K562 (cell line): ENCODE measurements at regions not wholly inside any gene's neighbourhood (a gene's known extent, or its start where the extent isn't known, plus 50 kb on each side); places are given as distances from the start of the nearest gene placed in this dataset.

Source experiments
- ATAC-seq: fragments of 200-7000 bp; cut with Tn5 transposase; 3 replicates; pipeline ENCODE4 v1.9.1; 2020; ENCODE audit warnings: moderate library complexity
- BruUV-seq: library from RNA; stranded (reverse); fragments of 400-500 nt; replicated peaks from 2 replicates; lab custom pipeline; 2021; lab: Mats Ljungman, UMichigan
- CTCF ChIA-PET: fragments of 300-600 bp; formaldehyde crosslinking; extraction: SDS; loops from one replicate; lab custom pipeline; 2021; ENCODE audit warnings: low intra/inter-chr PET ratio; lab: Yijun Ruan, JAX
- POLR2A ChIA-PET: fragments of 300-600, 350-650 bp; sonication (Branson Sonifier 250); formaldehyde crosslinking; extraction: SDS; loops from one replicate; lab custom pipeline; 2021; ENCODE audit warnings: antibody characterized with exemption, inconsistent platforms; lab: Yijun Ruan, JAX
- DNase-seq, 4 experiments: peaks; one replicate each; pipeline versions ENCODE4 v3.0.0 to v3.0.0-alpha.2; 2011 to 2018; ENCODE audit warnings: low spot score in 3 of 4, mixed read lengths in 3 of 4; ENCODE audit errors: extremely low read depth in 1 of 4
- FAIRE-seq: peaks from 2 replicates; lab custom pipeline; 2011; peaks lifted over from hg19 to GRCh38; lab: Jason Lieb, UNC
- H2AFZ ChIP-seq: 2 replicates; pipeline ENCODE4 v1.6.0; 2011; ENCODE audit warnings: low read depth, low read length, control low read depth, inconsistent platforms
- H3K27ac ChIP-seq: fragments of 200-600 bp; 3 replicates; pipeline ENCODE4 v1.8.0; 2011; ENCODE audit warnings: low read depth, mild to moderate bottlenecking, control low read depth, inconsistent platforms, low read length, moderate library complexity, mixed read lengths; ENCODE audit errors: extremely low read depth
- H3K27me3 ChIP-seq, 2 experiments: fragments of 300-600 bp in 1 of 2; 2 replicates in 1 of 2; 3 replicates in 1 of 2; pipeline versions ENCODE4 v1.6.0 to v1.8.0; 2011; ENCODE audit warnings: inconsistent platforms in 2 of 2, low read length in 2 of 2, mild to moderate bottlenecking in 1 of 2, mixed read lengths in 1 of 2, moderate library complexity in 1 of 2; ENCODE audit not compliant: control insufficient read depth in 2 of 2, insufficient read depth in 2 of 2
- H3K36me3 ChIP-seq: fragments of 300-600 bp; 3 replicates; pipeline ENCODE4 v1.8.0; 2011; ENCODE audit warnings: mild to moderate bottlenecking, low read length, inconsistent platforms; ENCODE audit not compliant: control insufficient read depth, insufficient read depth
- H3K4me1 ChIP-seq, 2 experiments: fragments of 200-600 bp in 1 of 2; replicated peaks in 1 of 2; 2 replicates in 1 of 2; 3 replicates in 1 of 2; pipeline versions ENCODE4 v1.5.1 to v1.8.0; 2011; ENCODE audit warnings: inconsistent platforms in 2 of 2, low read length in 2 of 2, mild to moderate bottlenecking in 1 of 2, mixed read lengths in 1 of 2, moderate library complexity in 1 of 2; ENCODE audit not compliant: control insufficient read depth in 2 of 2, insufficient read depth in 2 of 2
- H3K4me2 ChIP-seq: 2 replicates; pipeline ENCODE4 v1.6.1; 2011; ENCODE audit warnings: low read length, control low read depth, inconsistent platforms, mixed read lengths; ENCODE audit not compliant: insufficient read depth
- H3K4me3 ChIP-seq: fragments of 200-600 bp; sonication (generic), shearing (Covaris generic); 2 replicates; pipeline ENCODE4 v1.5.1; 2016; ENCODE audit warnings: control low read depth, inconsistent platforms
- H3K79me2 ChIP-seq: fragments of 200-600 bp; 3 replicates; pipeline ENCODE4 v1.8.0; 2011; ENCODE audit warnings: low read length, inconsistent platforms; ENCODE audit not compliant: control insufficient read depth, insufficient read depth
- H3K9ac ChIP-seq, 2 experiments: 2 replicates each; pipeline versions ENCODE4 v1.6.0 to v1.6.1; 2011; ENCODE audit warnings: low read depth in 2 of 2, low read length in 2 of 2, control low read depth in 1 of 2, inconsistent platforms in 1 of 2, mild to moderate bottlenecking in 1 of 2, mixed read lengths in 1 of 2; ENCODE audit not compliant: insufficient read depth in 1 of 2
- H3K9me1 ChIP-seq: one replicate; pipeline ENCODE4 v1.6.0; 2011; ENCODE audit warnings: inconsistent platforms, mild to moderate bottlenecking, low read length, moderate library complexity; ENCODE audit not compliant: control insufficient read depth, insufficient read depth
- H3K9me3 ChIP-seq: replicated peaks from 2 replicates; pipeline ENCODE4 v1.5.1; 2011; ENCODE audit warnings: low read depth, low read length, inconsistent platforms; ENCODE audit not compliant: control insufficient read depth, insufficient read depth
- H4K20me1 ChIP-seq: replicated peaks from 2 replicates; pipeline ENCODE4 v1.6.1; 2011; ENCODE audit warnings: low read length, inconsistent platforms, mixed read lengths; ENCODE audit not compliant: control insufficient read depth, insufficient read depth
- ARID1B ChIP-seq: fragments of 450-650 bp; IDR thresholded peaks from 2 replicates; pipeline ENCODE4 v1.6.1; 2016; ENCODE audit warnings: antibody characterized with exemption, mild to moderate bottlenecking, inconsistent platforms
- BHLHE40 ChIP-seq: IDR thresholded peaks from 2 replicates; pipeline ENCODE4 v1.6.1; 2011; ENCODE audit warnings: low read length, improper control_type of control experiment
- ELF1 ChIP-seq: fragments of 200-800 bp; sonication (Bioruptor generic); IDR thresholded peaks from 2 replicates; pipeline ENCODE4 v1.6.1; 2016; ENCODE audit warnings: missing genetic modification characterization, missing compliant biosample characterization
- ESRRB ChIP-seq: fragments of 250-450 bp; sonication (Bioruptor Pico); IDR thresholded peaks from 2 replicates; pipeline ENCODE4 v1.5.0; 2020; ENCODE audit warnings: mild to moderate bottlenecking, moderate library complexity, borderline replicate concordance
- EZH2 ChIP-seq: IDR thresholded peaks from 2 replicates; pipeline ENCODE4 v1.6.1; 2012; ENCODE audit warnings: low read depth, mild to moderate bottlenecking, inconsistent platforms, low read length, borderline replicate concordance
- GMEB1 ChIP-seq: fragments of 250-450 bp; sonication (Bioruptor Pico); IDR thresholded peaks from 2 replicates; pipeline ENCODE4 v1.4.0; 2020; ENCODE audit warnings: mild to moderate bottlenecking
- HES1 ChIP-seq: fragments of 450-650 bp; IDR thresholded peaks from 2 replicates; pipeline ENCODE4 v1.6.1; 2016; ENCODE audit warnings: low read depth, mild to moderate bottlenecking, moderate library complexity
- HINFP ChIP-seq: fragments of 450-650 bp; conservative IDR thresholded peaks from 2 replicates; pipeline ENCODE4 v1.6.1; 2016; ENCODE audit warnings: missing genetic modification characterization, low read depth, mild to moderate bottlenecking, control low read depth, missing compliant biosample characterization
- IFI16 ChIP-seq: fragments of 250-450 bp; sonication (Bioruptor Pico); IDR thresholded peaks from 2 replicates; pipeline ENCODE4 v2.1.2; 2022; ENCODE audit warnings: mild to moderate bottlenecking, inconsistent platforms
- IRF9 ChIP-seq: fragments of 450-650 bp; IDR thresholded peaks from 2 replicates; pipeline ENCODE4 v1.6.1; 2016; ENCODE audit warnings: missing biosample characterization, missing genetic modification characterization
- NR2F6 ChIP-seq: fragments of 450-650 bp; formaldehyde crosslinking; IDR thresholded peaks from 2 replicates; pipeline ENCODE4 v1.4.0; 2020; ENCODE audit warnings: mild to moderate bottlenecking
- TCF7L2 ChIP-seq: fragments of 150-350 bp; IDR thresholded peaks from 2 replicates; pipeline ENCODE4 v1.6.1; 2016; ENCODE audit warnings: low read depth, mild to moderate bottlenecking, low read length, moderate library complexity
- TGIF2 ChIP-seq: sonication (generic); formaldehyde crosslinking; IDR thresholded peaks from 2 replicates; pipeline ENCODE4 v1.8.1; 2022; ENCODE audit warnings: mild to moderate bottlenecking, missing genetic modification reagents, moderate library complexity
- ZNF217 ChIP-seq: sonication (generic); formaldehyde crosslinking; IDR thresholded peaks from 2 replicates; pipeline ENCODE4 v1.8.0; 2022; ENCODE audit warnings: mild to moderate bottlenecking, missing genetic modification reagents
- ZNF282 ChIP-seq: sonication (generic); formaldehyde crosslinking; IDR thresholded peaks from 2 replicates; pipeline ENCODE4 v1.8.1; 2023; ENCODE audit warnings: missing genetic modification reagents
- ZNF561 ChIP-seq: fragments of 450-650 bp; formaldehyde crosslinking; conservative IDR thresholded peaks from 2 replicates; pipeline ENCODE4 v1.4.0; 2020; ENCODE audit warnings: mild to moderate bottlenecking, moderate library complexity
- ZNF655 ChIP-seq: fragments of 250-450 bp; sonication (Bioruptor Pico); IDR thresholded peaks from 2 replicates; pipeline ENCODE4 v1.5.0; 2021
- ZNF695 ChIP-seq: fragments of 450-650 bp; formaldehyde crosslinking; IDR thresholded peaks from 2 replicates; pipeline ENCODE4 v1.4.0; 2020; ENCODE audit warnings: mild to moderate bottlenecking, moderate library complexity
- WGBS: fragments of 100-300 bp; shearing (Covaris generic); methylation state at CpG from one replicate; pipeline ENCODE4 v1.1.6; 2016; ENCODE audit warnings: low coverage, mixed read lengths; ENCODE audit not compliant: insufficient coverage; ENCODE audit errors: missing lambda C conversion rate; 5-methylcytosine and 5-hydroxymethylcytosine counted together
- in situ Hi-C: fragments of 300-500 bp; cut with MboI; formaldehyde crosslinking; loops from 4 replicates; pipeline ENCODE4 v1.15.0; 2018; ENCODE audit warnings: inconsistent platforms, mixed read lengths
- intact Hi-C: fragments of 100-400 bp; cut with micrococcal nuclease; formaldehyde crosslinking; loops from 2 replicates; pipeline ENCODE4 v1.14.2; 2022

GRCh38 chr5:61679562-61679961, 347.5 kb downstream of the ZSWIM6 start:
- no TSS peak for BruUV-seq
- Histone ChIP-seq H4K20me1 (no peaks in the 10 kb centered on the region), H3K4me1 (no peaks in the 10 kb centered on the region), H3K4me2 (no peak overlapping the region), H2AFZ (no peak overlapping the region), H3K9me3 (no peaks in the 10 kb centered on the region), H3K79me2 (no peaks in the 10 kb centered on the region), H3K4me3 (no peak overlapping the region), H3K9me1 (no peaks in the 10 kb centered on the region), H3K9ac (no peak overlapping the region), H3K36me3 (no peaks in the 10 kb centered on the region), H3K27me3 (no peaks in the 10 kb centered on the region), H3K27ac (no peak overlapping the region)
- no peak for TF ChIP-seq ZNF655
- no peak for TF ChIP-seq ZNF561 (CRISPR knock-in tag)
- no peak for TF ChIP-seq BHLHE40
- no peak for TF ChIP-seq ESRRB
- TF ChIP-seq ZNF217 (CRISPR knock-in tag): no peak
- no peak for TF ChIP-seq ARID1B
- TF ChIP-seq IRF9 (tag): no peak
- TF ChIP-seq ELF1 (tag): no peak
- no peak for TF ChIP-seq HINFP (tag)
- TF ChIP-seq TGIF2 (CRISPR knock-in tag): no peak
- no peak for TF ChIP-seq ZNF695 (CRISPR knock-in tag)
- no peak for TF ChIP-seq EZH2
- no peak for TF ChIP-seq HES1
- TF ChIP-seq GMEB1 (CRISPR knock-in tag): no peak
- no peak for TF ChIP-seq NR2F6 (CRISPR knock-in tag)
- TF ChIP-seq ZNF282 (CRISPR knock-in tag): no peak
- no peak for TF ChIP-seq TCF7L2
- no peak for TF ChIP-seq IFI16 (CRISPR knock-in tag)
- 0% methylated on average over 3 of the region's 3 CpGs for WGBS
- FAIRE-seq (no peak), ATAC-seq (no peak), DNase-seq (no peak)
- ChIA-PET POLR2A (no interaction called here), CTCF (no interaction called here)
- in situ Hi-C loops (no loop called here), intact Hi-C loops (no loop called here)
